Astrocyte (in vitro differentiated cells and primary cell): ENCODE measurements at regions not wholly inside any gene's neighbourhood (a gene's known extent, or its start where the extent isn't known, plus 50 kb on each side); places are given as distances from the start of the nearest gene placed in this dataset.

ENCODE experiments used
- DNase-seq: peaks from one replicate; pipeline ENCODE4 v3.0.0-alpha.2; 2010; ENCODE audit warnings: low read depth
- FAIRE-seq: peaks from 2 replicates; lab custom pipeline; 2011; peaks lifted over from hg19 to GRCh38; lab: Jason Lieb, UNC
- H2AFZ ChIP-seq: 2 replicates; pipeline ENCODE4 v1.6.0; 2012; ENCODE audit warnings: low read depth, low read length, inconsistent platforms
- H3K27ac ChIP-seq: 2 replicates; pipeline ENCODE4 v1.5.1; 2011; ENCODE audit warnings: low read depth, low read length, inconsistent platforms
- H3K27me3 ChIP-seq: 2 replicates; pipeline ENCODE4 v1.6.0; 2011; ENCODE audit warnings: low read length, inconsistent platforms; ENCODE audit not compliant: insufficient read depth
- H3K36me3 ChIP-seq: 2 replicates; pipeline ENCODE4 v1.5.1; 2011; ENCODE audit warnings: low read length, inconsistent platforms; ENCODE audit not compliant: insufficient read depth
- H3K4me1 ChIP-seq: 2 replicates; pipeline ENCODE4 v1.5.1; 2011; ENCODE audit warnings: low read length, inconsistent platforms; ENCODE audit not compliant: insufficient read depth
- H3K4me2 ChIP-seq: 2 replicates; pipeline ENCODE4 v1.6.0; 2012; ENCODE audit warnings: low read length, inconsistent platforms
- H3K4me3 ChIP-seq: 2 replicates; pipeline ENCODE4 v1.5.1; 2011; ENCODE audit warnings: low read depth, mild to moderate bottlenecking, low read length, inconsistent platforms; ENCODE audit not compliant: insufficient read depth
- H3K79me2 ChIP-seq: 2 replicates; pipeline ENCODE4 v1.6.0; 2012; ENCODE audit warnings: mild to moderate bottlenecking, low read length, inconsistent platforms; ENCODE audit not compliant: insufficient read depth
- H3K9ac ChIP-seq: 2 replicates; pipeline ENCODE4 v1.6.0; 2012; ENCODE audit warnings: mild to moderate bottlenecking, low read length, inconsistent platforms
- H3K9me3 ChIP-seq: 2 replicates; pipeline ENCODE4 v1.5.1; 2012; ENCODE audit warnings: low read depth, mild to moderate bottlenecking, low read length, inconsistent platforms; ENCODE audit not compliant: insufficient read depth
- H4K20me1 ChIP-seq: 2 replicates; pipeline ENCODE4 v1.6.0; 2012; ENCODE audit warnings: low read length, inconsistent platforms; ENCODE audit not compliant: insufficient read depth
- H3K27ac Mint-ChIP-seq: one replicate; pipeline ENCODE4 v1.8.0; 2021; ENCODE audit warnings: mild to moderate bottlenecking, mixed read lengths; ENCODE audit not compliant: unreplicated experiment
- H3K27me3 Mint-ChIP-seq: one replicate; pipeline ENCODE4 v1.8.0; 2021; ENCODE audit warnings: low read depth, mixed read lengths; ENCODE audit not compliant: unreplicated experiment
- H3K36me3 Mint-ChIP-seq: one replicate; pipeline ENCODE4 v1.8.0; 2021; ENCODE audit warnings: low read depth, mixed read lengths; ENCODE audit not compliant: unreplicated experiment
- H3K4me1 Mint-ChIP-seq: one replicate; pipeline ENCODE4 v1.8.0; 2021; ENCODE audit warnings: low read depth, mixed read lengths; ENCODE audit not compliant: unreplicated experiment
- H3K4me3 Mint-ChIP-seq: one replicate; pipeline ENCODE4 v1.8.0; 2021; ENCODE audit warnings: mild to moderate bottlenecking, moderate library complexity, mixed read lengths; ENCODE audit not compliant: unreplicated experiment
- H3K9me3 Mint-ChIP-seq: one replicate; pipeline ENCODE4 v1.8.0; 2021; ENCODE audit warnings: mild to moderate bottlenecking, mixed read lengths; ENCODE audit not compliant: unreplicated experiment
- CTCF ChIP-seq: IDR thresholded peaks from 2 replicates; pipeline ENCODE4 v1.5.1; 2011; ENCODE audit warnings: low read depth, mild to moderate bottlenecking, inconsistent platforms, low read length, moderate library complexity; ENCODE audit not compliant: insufficient read depth
- EZH2 ChIP-seq: IDR thresholded peaks from 2 replicates; pipeline ENCODE4 v1.6.1; 2012; ENCODE audit warnings: mild to moderate bottlenecking, low read length, inconsistent platforms; ENCODE audit not compliant: insufficient read depth

GRCh38 chr1:38784452-38785284 is 74.9 kb downstream of the RRAGC start:
- H3K4me1 Mint-ChIP-seq, result no peaks in the 10 kb centered on the region
- H3K36me3 Mint-ChIP-seq, result no peaks in the 10 kb centered on the region
- no peak overlapping the region for H3K9ac ChIP-seq
- no peak overlapping the region for H3K27ac ChIP-seq
- DNase-seq (no peak), FAIRE-seq (no peak)
- H3K4me3 Mint-ChIP-seq, result no peak overlapping the region
- no peaks in the 10 kb centered on the region for H3K36me3 ChIP-seq
- no peak overlapping the region for H2AFZ ChIP-seq
- H3K9me3 Mint-ChIP-seq, result peaks cover 3% of the 10 kb centered on the region
- no peak for TF ChIP-seq EZH2
- H3K27me3 ChIP-seq, result peaks cover 34% of the 10 kb centered on the region
- no peak overlapping the region for H3K4me3 ChIP-seq
- H3K79me2 ChIP-seq, result no peaks in the 10 kb centered on the region
- no peak overlapping the region for H3K4me2 ChIP-seq
- peaks cover 24% of the 10 kb centered on the region for H3K27me3 Mint-ChIP-seq
- H3K4me1 ChIP-seq, result peaks cover 5% of the 10 kb centered on the region
- no peak overlapping the region for H3K27ac Mint-ChIP-seq
- H3K9me3 ChIP-seq, result no peaks in the 10 kb centered on the region
- no peaks in the 10 kb centered on the region for H4K20me1 ChIP-seq

GRCh38 chr1:38783640-38784229 is 75.8 kb downstream of the RRAGC start:
- no peaks in the 10 kb centered on the region for H3K9me3 ChIP-seq
- H3K27ac ChIP-seq, result no peak overlapping the region
- peaks cover 29% of the 10 kb centered on the region for H3K27me3 ChIP-seq
- H2AFZ ChIP-seq, result peak overlapping the region; percentile 28
- FAIRE-seq, result no peak
- no peak for DNase-seq
- Mint-ChIP-seq H3K4me1 (no peaks in the 10 kb centered on the region), H3K36me3 (no peaks in the 10 kb centered on the region), H3K9me3 (peaks cover 3% of the 10 kb centered on the region), H3K4me3 (no peak overlapping the region), H3K27ac (no peak overlapping the region), H3K27me3 (peaks cover 24% of the 10 kb centered on the region)
- peak overlapping the region; percentile 69 for H3K4me2 ChIP-seq
- no peaks in the 10 kb centered on the region for H3K79me2 ChIP-seq
- H3K4me1 ChIP-seq, result peaks cover 5% of the 10 kb centered on the region
- H3K9ac ChIP-seq, result no peak overlapping the region
- TF ChIP-seq CTCF (no peak), EZH2 (no peak)
- H3K36me3 ChIP-seq, result no peaks in the 10 kb centered on the region
- H4K20me1 ChIP-seq, result no peaks in the 10 kb centered on the region
- no peak overlapping the region for H3K4me3 ChIP-seq

- Histone ChIP-seq H2AFZ (no peak overlapping the region), H3K4me1 (peaks cover 5% of the 10 kb centered on the region), H3K27me3 (peaks cover 26% of the 10 kb centered on the region), H3K9ac (no peak overlapping the region), H3K79me2 (no peaks in the 10 kb centered on the region), H3K4me3 (no peak overlapping the region), H3K27ac (no peak overlapping the region), H3K9me3 (no peaks in the 10 kb centered on the region), H3K4me2 (no peak overlapping the region), H4K20me1 (no peaks in the 10 kb centered on the region), H3K36me3 (no peaks in the 10 kb centered on the region)
- Mint-ChIP-seq H3K4me1 (no peaks in the 10 kb centered on the region), H3K36me3 (no peaks in the 10 kb centered on the region), H3K9me3 (peaks cover 3% of the 10 kb centered on the region), H3K27ac (no peak overlapping the region), H3K27me3 (peaks cover 35% of the 10 kb centered on the region), H3K4me3 (no peak overlapping the region)
- DNase-seq (no peak), FAIRE-seq (no peak)
- TF ChIP-seq CTCF (no peak), EZH2 (no peak)
These were observed 77.5 kb downstream of the RRAGC start for GRCh38 chr1:38781872-38782617.
